SK-N-SH (cell line): ENCODE measurements at regions not wholly inside any gene's neighbourhood (a gene's known extent, or its start where the extent isn't known, plus 50 kb on each side); places are given as distances from the start of the nearest gene placed in this dataset.

Source experiments
- CTCF ChIA-PET: fragments of 300-600, 350-600 bp; formaldehyde crosslinking; extraction: SDS; loops from one replicate; lab custom pipeline; 2021; lab: Yijun Ruan, JAX
- POLR2A ChIA-PET: fragments of 350-600 bp; sonication (Branson Sonifier 250); formaldehyde crosslinking; extraction: SDS; loops from one replicate; lab custom pipeline; 2020; ENCODE audit warnings: antibody characterized with exemption, inconsistent platforms; lab: Yijun Ruan, JAX
- DNase-seq: peaks from one replicate; pipeline ENCODE4 v3.0.0; 2012
- H2AFZ ChIP-seq: fragments of 200-600 bp; sonication (generic); 2 replicates; pipeline ENCODE4 v1.8.1; 2016; ENCODE audit warnings: antibody characterized with exemption, mild to moderate bottlenecking, low read depth
- H3F3A ChIP-seq: fragments of 200-600 bp; sonication (generic); replicated peaks from 2 replicates; pipeline ENCODE3; 2016; ENCODE audit warnings: antibody characterized with exemption, mild to moderate bottlenecking; ENCODE audit not compliant: insufficient read depth
- H3K27ac ChIP-seq, 2 experiments: fragments of 200-500 bp in 1 of 2; fragments of 200-600 bp in 1 of 2; sonication (Bioruptor generic) in 1 of 2; sonication (generic), shearing (Covaris generic) in 1 of 2; 2 replicates each; pipeline versions ENCODE4 v1.5.1 to v1.6.1; 2014 to 2016; ENCODE audit warnings: low read depth in 2 of 2, inconsistent platforms in 1 of 2, low read length in 1 of 2, mild to moderate bottlenecking in 1 of 2, mixed read lengths in 1 of 2
- H3K27me3 ChIP-seq: fragments of 200-600 bp; sonication (generic), shearing (Covaris generic); 2 replicates; pipeline ENCODE4 v1.6.1; 2016; ENCODE audit warnings: mixed run types; ENCODE audit not compliant: insufficient read depth
- H3K36me3 ChIP-seq, 2 experiments: fragments of 200-500 bp in 1 of 2; fragments of 200-600 bp in 1 of 2; sonication (Bioruptor generic) in 1 of 2; sonication (generic) in 1 of 2; replicated peaks in 1 of 2; 2 replicates each; pipeline versions ENCODE3 to v1.5.1; 2014 to 2016; ENCODE audit warnings: low read length in 1 of 2, mild to moderate bottlenecking in 1 of 2; ENCODE audit not compliant: insufficient read depth in 2 of 2, control insufficient read depth in 1 of 2
- H3K4me1 ChIP-seq, 2 experiments: fragments of 200-500 bp in 1 of 2; fragments of 200-600 bp in 1 of 2; sonication (Bioruptor generic) in 1 of 2; sonication (generic), shearing (Covaris generic) in 1 of 2; 2 replicates each; pipeline versions ENCODE4 v1.5.1 to v1.6.1; 2014 to 2016; ENCODE audit warnings: low read depth in 1 of 2, low read length in 1 of 2, mixed run types in 1 of 2; ENCODE audit not compliant: insufficient read depth in 2 of 2, control insufficient read depth in 1 of 2
- H3K4me2 ChIP-seq: fragments of 200-600 bp; sonication (generic), shearing (Covaris generic); 2 replicates; pipeline ENCODE4 v1.6.1; 2017; ENCODE audit warnings: mixed run types
- H3K4me3 ChIP-seq, 2 experiments: fragments of 200-500 bp in 1 of 2; fragments of 200-600 bp in 1 of 2; sonication (Bioruptor generic) in 1 of 2; sonication (generic), shearing (Covaris generic) in 1 of 2; 2 replicates each; pipeline versions ENCODE4 v1.5.1 to v1.8.1; 2014 to 2016; ENCODE audit warnings: low read depth in 2 of 2, inconsistent platforms in 1 of 2, low read length in 1 of 2, mild to moderate bottlenecking in 1 of 2, mixed read lengths in 1 of 2, moderate library complexity in 1 of 2
- H3K79me2 ChIP-seq: fragments of 200-600 bp; sonication (generic); 2 replicates; pipeline ENCODE4 v1.8.1; 2017; ENCODE audit warnings: mild to moderate bottlenecking; ENCODE audit not compliant: insufficient read depth
- H3K9ac ChIP-seq: fragments of 200-600 bp; sonication (generic); 2 replicates; pipeline ENCODE4 v1.6.1; 2017; ENCODE audit warnings: mixed run types
- H3K9me2 ChIP-seq: fragments of 200-600 bp; sonication (generic); 2 replicates; pipeline ENCODE4 v1.6.1; 2017; ENCODE audit warnings: mixed run types
- H3K9me3 ChIP-seq: fragments of 200-600 bp; sonication (generic); 2 replicates; pipeline ENCODE4 v1.6.1; 2017; ENCODE audit warnings: mixed run types, mild to moderate bottlenecking, moderate library complexity
- H4K20me1 ChIP-seq: fragments of 200-600 bp; sonication (generic); 2 replicates; pipeline ENCODE4 v1.6.1; 2017; ENCODE audit warnings: mild to moderate bottlenecking, mixed run types; ENCODE audit not compliant: insufficient read depth
- CTCF ChIP-seq: fragments of 200-600 bp; sonication (generic); IDR thresholded peaks from 2 replicates; pipeline ENCODE4 v1.6.1; 2017; ENCODE audit warnings: antibody characterized with exemption, mild to moderate bottlenecking, moderate library complexity
- ELF1 ChIP-seq: IDR thresholded peaks from 2 replicates; pipeline ENCODE4 v1.4.0; 2012
- EP300 ChIP-seq, 2 experiments: IDR thresholded peaks; 2 replicates each; pipeline versions ENCODE4 v1.4.0 to v1.6.1; 2012; ENCODE audit warnings: borderline replicate concordance in 1 of 2, low read depth in 1 of 2, low read length in 1 of 2
- FOXJ3 ChIP-seq: sonication (generic); formaldehyde crosslinking; IDR thresholded peaks from 2 replicates; pipeline ENCODE4 v1.5.1; 2020; ENCODE audit warnings: mild to moderate bottlenecking, missing genetic modification reagents
- FOXM1 ChIP-seq: IDR thresholded peaks from 2 replicates; pipeline ENCODE4 v1.4.0; 2012; ENCODE audit warnings: low read depth, mild to moderate bottlenecking
- GABPA ChIP-seq: IDR thresholded peaks from 2 replicates; pipeline ENCODE4 v1.4.0; 2012; ENCODE audit warnings: low read depth, mild to moderate bottlenecking
- GATA2 ChIP-seq: sonication (generic); formaldehyde crosslinking; IDR thresholded peaks from 2 replicates; pipeline ENCODE4 v1.5.0; 2020; ENCODE audit warnings: mild to moderate bottlenecking, missing genetic modification reagents
- MAX ChIP-seq: IDR thresholded peaks from 2 replicates; pipeline ENCODE4 v1.4.0; 2012; ENCODE audit warnings: low read depth
- NRF1 ChIP-seq: IDR thresholded peaks from 2 replicates; pipeline ENCODE4 v1.6.1; 2012; ENCODE audit warnings: low read depth, mild to moderate bottlenecking, low read length
- PBX3 ChIP-seq: IDR thresholded peaks from 2 replicates; pipeline ENCODE4; 2012
- POLR2AphosphoS5 ChIP-seq: IDR thresholded peaks from 2 replicates; pipeline ENCODE4 v1.6.1; 2012; ENCODE audit warnings: low read depth, low read length
- RAD21 ChIP-seq: IDR thresholded peaks from 2 replicates; pipeline ENCODE4 v1.6.1; 2012; ENCODE audit warnings: mild to moderate bottlenecking, low read length
- RCOR1 ChIP-seq: fragments of 150-350 bp; IDR thresholded peaks from 2 replicates; pipeline ENCODE4 v1.6.1; 2017; ENCODE audit warnings: antibody characterized with exemption, low read length
- RFX5 ChIP-seq: IDR thresholded peaks from 2 replicates; pipeline ENCODE4 v1.6.1; 2012; ENCODE audit warnings: mild to moderate bottlenecking, improper control_type of control experiment, low read length
- SIN3A ChIP-seq: IDR thresholded peaks from 2 replicates; pipeline ENCODE4 v1.6.1; 2012; ENCODE audit warnings: low read depth, mild to moderate bottlenecking, low read length, moderate library complexity, borderline replicate concordance
- SMC3 ChIP-seq: IDR thresholded peaks from 2 replicates; pipeline ENCODE4 v1.6.1; 2012; ENCODE audit warnings: low read depth, low read length, improper control_type of control experiment
- TAF1 ChIP-seq: IDR thresholded peaks from 2 replicates; pipeline ENCODE4 v1.6.1; 2012; ENCODE audit warnings: low read depth, mild to moderate bottlenecking, low read length, moderate library complexity, borderline replicate concordance
- TEAD4 ChIP-seq: IDR thresholded peaks from 2 replicates; pipeline ENCODE4 v1.4.0; 2012; ENCODE audit warnings: mild to moderate bottlenecking, borderline replicate concordance; ENCODE audit not compliant: insufficient read depth
- WGBS: methylation state at CpG from one replicate; pipeline ENCODE4 v1.1.6; 2017; ENCODE audit warnings: low lambda C conversion rate; 5-methylcytosine and 5-hydroxymethylcytosine counted together
- TF ChIP-seq, protein P1 (sequence below): IDR thresholded peaks from 2 replicates; pipeline ENCODE4 v1.6.1; 2012; ENCODE audit warnings: mild to moderate bottlenecking, low read depth, low read length, moderate library complexity

- no peak overlapping the region for H3K4me3 ChIP-seq
- H4K20me1 ChIP-seq: no peaks in the 10 kb centered on the region
- no peak overlapping the region for H2AFZ ChIP-seq
- no peak overlapping the region for H3K4me2 ChIP-seq
- H3K79me2 ChIP-seq: no peaks in the 10 kb centered on the region
- POLR2A ChIA-PET: no interaction called here
- no peaks in the 10 kb centered on the region for H3K9me2 ChIP-seq
- no peaks in the 10 kb centered on the region for H3K9me3 ChIP-seq
- H3K9ac ChIP-seq: no peak overlapping the region
- no peak overlapping the region for H3K27ac ChIP-seq
- CTCF ChIA-PET: no interaction called here
- no peak for TF ChIP-seq GABPA
- TF ChIP-seq TEAD4: no peak
- no peak for TF ChIP-seq PBX3
- no peak for TF ChIP-seq ELF1
- no peak for TF ChIP-seq EP300 (IDR thresholded peaks at IDR 0.05; ENCODE audit: borderline replicate concordance in 1 of 2, low read depth in 1 of 2, low read length in 1 of 2)
- TF ChIP-seq RAD21: no peak
- no peak for TF ChIP-seq NRF1
- TF ChIP-seq SIN3A: no peak
- TF ChIP-seq RCOR1: no peak
- no peak for TF ChIP-seq RFX5
- TF ChIP-seq, protein P1, sequence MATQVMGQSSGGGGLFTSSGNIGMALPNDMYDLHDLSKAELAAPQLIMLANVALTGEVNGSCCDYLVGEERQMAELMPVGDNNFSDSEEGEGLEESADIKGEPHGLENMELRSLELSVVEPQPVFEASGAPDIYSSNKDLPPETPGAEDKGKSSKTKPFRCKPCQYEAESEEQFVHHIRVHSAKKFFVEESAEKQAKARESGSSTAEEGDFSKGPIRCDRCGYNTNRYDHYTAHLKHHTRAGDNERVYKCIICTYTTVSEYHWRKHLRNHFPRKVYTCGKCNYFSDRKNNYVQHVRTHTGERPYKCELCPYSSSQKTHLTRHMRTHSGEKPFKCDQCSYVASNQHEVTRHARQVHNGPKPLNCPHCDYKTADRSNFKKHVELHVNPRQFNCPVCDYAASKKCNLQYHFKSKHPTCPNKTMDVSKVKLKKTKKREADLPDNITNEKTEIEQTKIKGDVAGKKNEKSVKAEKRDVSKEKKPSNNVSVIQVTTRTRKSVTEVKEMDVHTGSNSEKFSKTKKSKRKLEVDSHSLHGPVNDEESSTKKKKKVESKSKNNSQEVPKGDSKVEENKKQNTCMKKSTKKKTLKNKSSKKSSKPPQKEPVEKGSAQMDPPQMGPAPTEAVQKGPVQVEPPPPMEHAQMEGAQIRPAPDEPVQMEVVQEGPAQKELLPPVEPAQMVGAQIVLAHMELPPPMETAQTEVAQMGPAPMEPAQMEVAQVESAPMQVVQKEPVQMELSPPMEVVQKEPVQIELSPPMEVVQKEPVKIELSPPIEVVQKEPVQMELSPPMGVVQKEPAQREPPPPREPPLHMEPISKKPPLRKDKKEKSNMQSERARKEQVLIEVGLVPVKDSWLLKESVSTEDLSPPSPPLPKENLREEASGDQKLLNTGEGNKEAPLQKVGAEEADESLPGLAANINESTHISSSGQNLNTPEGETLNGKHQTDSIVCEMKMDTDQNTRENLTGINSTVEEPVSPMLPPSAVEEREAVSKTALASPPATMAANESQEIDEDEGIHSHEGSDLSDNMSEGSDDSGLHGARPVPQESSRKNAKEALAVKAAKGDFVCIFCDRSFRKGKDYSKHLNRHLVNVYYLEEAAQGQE: no peak
- no peak for TF ChIP-seq POLR2AphosphoS5
- TF ChIP-seq GATA2: no peak
- no peak for TF ChIP-seq CTCF
- no peak for TF ChIP-seq FOXJ3 (CRISPR knock-in tag)
- TF ChIP-seq MAX: no peak
- TF ChIP-seq SMC3: no peak
- no peak for TF ChIP-seq FOXM1
- no peak for TF ChIP-seq TAF1
- H3K4me1 ChIP-seq: no peaks in the 10 kb centered on the region
- H3K36me3 ChIP-seq: no peaks in the 10 kb centered on the region
- H3K27me3 ChIP-seq: no peaks in the 10 kb centered on the region
- H3F3A ChIP-seq: no peaks in the 10 kb centered on the region
- 37% methylated on average over 2 of the region's 2 CpGs for WGBS
- DNase-seq: no peak
Measured at GRCh38 chr13:89465366-89465765, 1794.2 kb downstream of the SLITRK5 start.
